Kidney (tissue), 13 donors: ENCODE measurements at regions not wholly inside any gene's neighbourhood (a gene's known extent, or its start where the extent isn't known, plus 50 kb on each side); places are given as distances from the start of the nearest gene placed in this dataset.

Experiments used
- DNase-seq, 5 donors: peaks; one replicate each; pipeline ENCODE4 v3.0.0-alpha.2; 2013 to 2020
- FAIRE-seq: peaks from 2 replicates; lab custom pipeline; 2012; peaks lifted over from hg19 to GRCh38; lab: Jason Lieb, UNC
- H3K27ac ChIP-seq, 2 donors: one replicate each; pipeline ENCODE4 v1.7.0; 2013; ENCODE audit warnings: low read depth in 2 of 2, low read length in 2 of 2, inconsistent platforms in 1 of 2
- H3K27me3 ChIP-seq: one replicate; pipeline ENCODE4 v1.7.1; 2013; ENCODE audit warnings: low read length, inconsistent platforms; ENCODE audit not compliant: control insufficient read depth, insufficient read depth
- H3K36me3 ChIP-seq, 3 donors: one replicate each; pipeline versions ENCODE4 v1.7.0 to v1.7.1; 2013; ENCODE audit warnings: low read length in 3 of 3, control low read depth in 1 of 3, inconsistent platforms in 1 of 3; ENCODE audit not compliant: insufficient read depth in 3 of 3, control insufficient read depth in 2 of 3
- H3K4me1 ChIP-seq, 3 donors: one replicate each; pipeline versions ENCODE4 v1.7.0 to v1.7.1; 2013; ENCODE audit warnings: low read length in 3 of 3, inconsistent platforms in 1 of 3, low read depth in 1 of 3; ENCODE audit not compliant: control insufficient read depth in 2 of 3, insufficient read depth in 2 of 3
- H3K4me3 ChIP-seq, 3 donors: one replicate each; pipeline versions ENCODE4 v1.7.0 to v1.8.1; 2013; ENCODE audit warnings: low read length in 3 of 3, control low read depth in 1 of 3, inconsistent platforms in 1 of 3
- H3K9ac ChIP-seq, 3 donors: one replicate each; pipeline versions ENCODE4 v1.7.0 to v1.7.1; 2013; ENCODE audit warnings: low read length in 3 of 3, control low read depth in 1 of 3, inconsistent platforms in 1 of 3
- H3K9me3 ChIP-seq, 3 donors: one replicate each; pipeline versions ENCODE4 v1.7.0 to v1.7.1; 2013; ENCODE audit warnings: low read length in 3 of 3, control low read depth in 1 of 3, inconsistent platforms in 1 of 3; ENCODE audit not compliant: control insufficient read depth in 2 of 3, insufficient read depth in 1 of 3
- intact Hi-C: fragments of 100-400 bp; cut with DNase I; formaldehyde crosslinking; loops from one replicate; pipeline ENCODE4 v1.11.1; 2022
- TF ChIP-seq, protein P1 (sequence below): IDR thresholded peaks from 3 replicates; pipeline ENCODE4 v1.5.1; 2012; ENCODE audit warnings: mild to moderate bottlenecking, moderate library complexity, borderline replicate concordance; ENCODE audit not compliant: insufficient read depth; ENCODE audit errors: extremely low read depth
- donor health status: control.
- donor health status: control.
- donor health status: control.
- donor health status: control.
- donor health status: control.
- donor health status: DM: yes; HTN: yes; CAD: no.
- donor health status: Normal renal cell carcinoma (clear cell type).

DNA sequence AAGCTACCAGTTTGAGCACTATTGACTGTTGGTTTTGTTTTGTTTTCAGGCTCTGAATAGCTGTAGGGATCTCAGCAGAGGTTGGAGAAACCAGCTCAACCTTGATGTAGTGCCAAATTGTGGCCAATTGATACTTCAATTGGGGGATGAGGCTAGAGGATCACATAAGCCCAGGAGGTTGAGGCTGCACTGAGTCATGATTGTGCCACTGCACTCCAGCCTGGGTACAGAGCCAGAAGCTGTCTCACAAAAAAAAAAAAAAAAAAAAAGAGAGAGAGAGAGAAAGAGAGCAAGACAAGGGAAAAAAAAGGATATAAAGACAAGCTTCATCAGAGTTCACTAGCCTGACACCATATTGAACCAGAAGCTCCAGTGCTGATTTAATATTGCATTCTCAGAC, 702.1 kb downstream of the FRK start:
- H3K4me3 ChIP-seq, result no peak overlapping the region
- no peaks in the 10 kb centered on the region for H3K27me3 ChIP-seq
- TF ChIP-seq, protein P1, sequence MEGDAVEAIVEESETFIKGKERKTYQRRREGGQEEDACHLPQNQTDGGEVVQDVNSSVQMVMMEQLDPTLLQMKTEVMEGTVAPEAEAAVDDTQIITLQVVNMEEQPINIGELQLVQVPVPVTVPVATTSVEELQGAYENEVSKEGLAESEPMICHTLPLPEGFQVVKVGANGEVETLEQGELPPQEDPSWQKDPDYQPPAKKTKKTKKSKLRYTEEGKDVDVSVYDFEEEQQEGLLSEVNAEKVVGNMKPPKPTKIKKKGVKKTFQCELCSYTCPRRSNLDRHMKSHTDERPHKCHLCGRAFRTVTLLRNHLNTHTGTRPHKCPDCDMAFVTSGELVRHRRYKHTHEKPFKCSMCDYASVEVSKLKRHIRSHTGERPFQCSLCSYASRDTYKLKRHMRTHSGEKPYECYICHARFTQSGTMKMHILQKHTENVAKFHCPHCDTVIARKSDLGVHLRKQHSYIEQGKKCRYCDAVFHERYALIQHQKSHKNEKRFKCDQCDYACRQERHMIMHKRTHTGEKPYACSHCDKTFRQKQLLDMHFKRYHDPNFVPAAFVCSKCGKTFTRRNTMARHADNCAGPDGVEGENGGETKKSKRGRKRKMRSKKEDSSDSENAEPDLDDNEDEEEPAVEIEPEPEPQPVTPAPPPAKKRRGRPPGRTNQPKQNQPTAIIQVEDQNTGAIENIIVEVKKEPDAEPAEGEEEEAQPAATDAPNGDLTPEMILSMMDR, result no peak
- no peaks in the 10 kb centered on the region for H3K36me3 ChIP-seq
- H3K9me3 ChIP-seq, result no peaks in the 10 kb centered on the region
- no peaks in the 10 kb centered on the region for H3K4me1 ChIP-seq
- intact Hi-C loops, result no loop called here
- H3K27ac ChIP-seq, result no peak overlapping the region
- no peak for DNase-seq
- H3K9ac ChIP-seq, result no peak overlapping the region
- FAIRE-seq, result no peak

DNA sequence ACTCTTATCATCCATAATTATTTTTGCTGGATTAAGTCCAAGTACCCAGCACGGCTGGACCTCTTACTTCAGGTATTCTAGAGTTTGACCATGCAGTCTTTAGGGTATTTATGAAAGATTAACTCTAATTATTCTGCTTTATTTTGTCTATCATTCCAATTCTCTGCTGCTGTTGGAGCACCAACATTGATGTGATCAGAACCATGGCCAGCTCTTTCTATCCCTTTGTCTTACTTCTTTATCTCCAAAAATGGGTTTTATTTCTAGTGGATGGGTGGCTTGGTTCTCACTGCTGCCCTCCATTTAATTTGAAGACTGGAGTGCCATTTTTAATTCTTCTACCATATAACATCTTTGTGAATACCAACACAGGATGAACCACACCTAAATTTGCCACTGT, 704.3 kb downstream of the FRK start:
- Histone ChIP-seq H3K4me3 (no peak overlapping the region), H3K9ac (no peak overlapping the region), H3K36me3 (no peaks in the 10 kb centered on the region), H3K9me3 (no peaks in the 10 kb centered on the region), H3K4me1 (no peaks in the 10 kb centered on the region), H3K27me3 (no peaks in the 10 kb centered on the region), H3K27ac (no peak overlapping the region)
- FAIRE-seq, result no peak
- DNase-seq, result no peak
- TF ChIP-seq, protein P1, result no peak
- intact Hi-C loops, result no loop called here

DNA sequence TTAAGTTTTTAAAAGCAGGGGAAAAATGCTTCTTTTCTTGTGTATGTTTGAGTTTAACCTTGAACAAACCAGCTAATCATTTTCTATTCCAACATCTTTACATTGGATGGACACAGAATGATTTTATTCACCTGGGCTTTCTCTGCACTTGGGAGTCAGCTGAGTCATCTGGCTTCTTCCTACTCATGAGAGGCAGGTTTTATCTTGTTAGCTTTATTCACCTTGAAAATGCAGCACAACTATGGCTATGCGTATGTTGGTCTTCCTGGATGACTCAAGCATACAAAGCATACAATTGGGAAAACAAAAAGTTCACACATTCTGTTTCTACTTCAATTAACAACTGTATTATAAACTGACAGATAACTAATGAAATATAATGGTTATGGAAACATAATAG, 737.7 kb downstream of the FRK start:
- Histone ChIP-seq H3K4me1 (no peaks in the 10 kb centered on the region), H3K9ac (no peak overlapping the region), H3K27me3 (no peaks in the 10 kb centered on the region), H3K9me3 (no peaks in the 10 kb centered on the region), H3K36me3 (no peaks in the 10 kb centered on the region), H3K4me3 (no peak overlapping the region), H3K27ac (no peak overlapping the region)
- intact Hi-C loops, result no loop called here
- TF ChIP-seq, protein P1, result no peak
- DNase-seq (no peak), FAIRE-seq (no peak)

DNA sequence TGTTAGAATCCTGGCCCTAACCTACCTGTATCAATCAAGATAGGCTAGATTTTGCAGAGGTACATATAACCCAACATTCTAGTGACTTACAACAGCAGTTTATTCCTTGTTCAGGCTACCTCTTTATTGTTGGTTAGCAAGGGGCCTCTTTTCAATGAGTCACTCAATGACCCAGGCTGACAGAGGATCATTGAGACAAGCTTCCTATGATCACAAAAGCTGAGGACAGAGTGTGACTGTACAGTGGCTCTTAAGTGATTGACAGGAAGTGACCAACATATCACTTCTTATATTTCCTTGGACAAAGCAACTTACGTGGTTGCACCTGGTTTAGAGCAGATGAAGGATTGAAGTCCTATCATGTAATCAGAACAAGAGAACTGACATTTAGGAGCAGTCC, 740.9 kb downstream of the FRK start:
- FAIRE-seq (no peak), DNase-seq (no peak)
- H3K27me3 ChIP-seq, result no peaks in the 10 kb centered on the region
- H3K4me1 ChIP-seq, result no peaks in the 10 kb centered on the region
- TF ChIP-seq, protein P1, result no peak
- no peaks in the 10 kb centered on the region for H3K36me3 ChIP-seq
- intact Hi-C loops, result no loop called here
- no peaks in the 10 kb centered on the region for H3K9me3 ChIP-seq
- no peak overlapping the region for H3K9ac ChIP-seq
- no peak overlapping the region for H3K27ac ChIP-seq
- no peak overlapping the region for H3K4me3 ChIP-seq
